ENCODE measurements at regions not wholly inside any gene's neighbourhood (a gene's known extent, or its start where the extent isn't known, plus 50 kb on each side); places are given as distances from the start of the nearest gene placed in this dataset.
A peak's percentile ranks its signal among the peaks of the same experiment; 100 is the strongest.
"Not testable (repeated sequence)": the region's sequence is repeated elsewhere in the genome, so short reads cannot be mapped to it uniquely, and the experiment has no call there.

- DNase-seq: no peak
These were observed 391.0 kb upstream of the PROX1 start for GRCh38 chr1:213596729-213597128.

- no peak for DNase-seq
These were observed 389.5 kb upstream of the PROX1 start for GRCh38 chr1:213598263-213598662.

GRCh38 chr1:213600879-213601278 lies 386.9 kb upstream of the PROX1 start:
- DNase-seq: no peak

- not testable (repeated sequence) for DNase-seq
These were observed 386.1 kb upstream of the PROX1 start for GRCh38 chr1:213601705-213602104.

- DNase-seq: no peak
These were observed 384.8 kb upstream of the PROX1 start for GRCh38 chr1:213602796-213603486.

- DNase-seq: no peak
These were observed 383.3 kb upstream of the PROX1 start for GRCh38 chr1:213604477-213604876.

GRCh38 chr1:213605732-213606131 lies 382.0 kb upstream of the PROX1 start:
- DNase-seq: no peak

GRCh38 chr1:213606252-213606820 lies 381.4 kb upstream of the PROX1 start:
- no peak for DNase-seq

- DNase-seq: no peak
These were observed 374.2 kb upstream of the PROX1 start for GRCh38 chr1:213613549-213613948.

GRCh38 chr1:213615226-213615916 lies 372.4 kb upstream of the PROX1 start:
- DNase-seq: no peak

- DNase-seq: no peak
These were observed 370.6 kb upstream of the PROX1 start for GRCh38 chr1:213617133-213617532.

- DNase-seq: no peak
These were observed 369.7 kb upstream of the PROX1 start for GRCh38 chr1:213618094-213618493.

- DNase-seq: no peak
These were observed 368.7 kb upstream of the PROX1 start for GRCh38 chr1:213619026-213619425.

- no peak for DNase-seq
These were observed 366.7 kb upstream of the PROX1 start for GRCh38 chr1:213621077-213621476.

GRCh38 chr1:213622365-213623063 lies 365.3 kb upstream of the PROX1 start:
- DNase-seq: peak; percentile 29

- no peak for DNase-seq
These were observed 364.6 kb upstream of the PROX1 start for GRCh38 chr1:213623064-213623581.

GRCh38 chr1:213623862-213624261 lies 363.9 kb upstream of the PROX1 start:
- DNase-seq: no peak

- DNase-seq: not testable (repeated sequence)
These were observed 351.0 kb upstream of the PROX1 start for GRCh38 chr1:213636778-213637177.

- no peak for DNase-seq
These were observed 346.5 kb upstream of the PROX1 start for GRCh38 chr1:213641312-213641711.

GRCh38 chr1:213643360-213643759 lies 344.4 kb upstream of the PROX1 start:
- DNase-seq: no peak

GRCh38 chr1:213647864-213648650 lies 339.7 kb upstream of the PROX1 start:
- no peak for DNase-seq

- DNase-seq: no peak
These were observed 338.4 kb upstream of the PROX1 start for GRCh38 chr1:213649373-213649772.
